Central memory CD8-positive, alpha-beta T cell (primary cell): ENCODE measurements at regions not wholly inside any gene's neighbourhood (a gene's known extent, or its start where the extent isn't known, plus 50 kb on each side); places are given as distances from the start of the nearest gene placed in this dataset.

Source experiments
- ATAC-seq: fragments of 150-1000 bp; cut with Tn5 transposase; replicated peaks from 2 replicates; pipeline ENCODE4 v1.10.0; 2022; ENCODE audit warnings: mild to moderate bottlenecking, moderate FRiP score, moderate number of reproducible peaks; ENCODE audit not compliant: poor library complexity, severe bottlenecking; ENCODE audit errors: extremely low read depth
- DNase-seq, 2 donors: peaks; one replicate each; pipeline ENCODE4 v3.0.0; 2021; ENCODE audit warnings: low spot score in 2 of 2
- H3K27ac Mint-ChIP-seq: one replicate; pipeline ENCODE4 v1.8.0; 2022; ENCODE audit warnings: low read depth, mild to moderate bottlenecking, moderate library complexity, mixed read lengths
- H3K27me3 Mint-ChIP-seq: one replicate; pipeline ENCODE4 v1.8.0; 2022; ENCODE audit warnings: mixed read lengths
- H3K36me3 Mint-ChIP-seq: one replicate; pipeline ENCODE4 v1.8.0; 2022; ENCODE audit warnings: mild to moderate bottlenecking, moderate library complexity, mixed read lengths; ENCODE audit not compliant: insufficient read depth
- H3K4me1 Mint-ChIP-seq: one replicate; pipeline ENCODE4 v1.8.0; 2022; ENCODE audit warnings: mixed read lengths
- H3K4me3 Mint-ChIP-seq: one replicate; pipeline ENCODE4 v1.8.0; 2022; ENCODE audit warnings: mild to moderate bottlenecking, moderate library complexity, mixed read lengths
- H3K9me3 Mint-ChIP-seq: one replicate; pipeline ENCODE4 v1.8.0; 2022; ENCODE audit warnings: mixed read lengths

DNA sequence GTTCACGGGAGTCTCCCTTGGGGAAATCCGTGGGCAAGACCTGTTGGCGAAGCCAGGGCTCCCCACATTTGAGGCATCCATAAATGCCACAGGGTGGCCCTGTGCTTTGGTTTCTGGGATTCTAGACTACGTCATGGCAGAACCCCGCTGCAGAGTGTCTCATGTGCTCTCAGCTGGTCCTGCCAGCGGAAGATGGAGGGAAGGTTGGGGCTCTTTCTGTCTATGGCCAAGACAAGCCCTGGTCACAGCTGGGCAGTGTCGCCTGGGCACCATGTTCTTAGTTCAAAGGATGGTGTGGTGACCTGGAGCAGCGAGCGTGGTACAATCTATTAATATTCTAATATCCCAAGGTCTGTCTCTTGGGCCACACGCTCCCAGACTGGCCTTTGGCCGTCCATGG, 511.7 kb downstream of the TBC1D22A start:
- Mint-ChIP-seq H3K4me3 (no peak overlapping the region), H3K27ac (no peak overlapping the region), H3K36me3 (no peaks in the 10 kb centered on the region), H3K4me1 (no peaks in the 10 kb centered on the region), H3K27me3 (peaks cover 44% of the 10 kb centered on the region), H3K9me3 (no peaks in the 10 kb centered on the region)
- DNase-seq (no peak), ATAC-seq (no peak)

DNA sequence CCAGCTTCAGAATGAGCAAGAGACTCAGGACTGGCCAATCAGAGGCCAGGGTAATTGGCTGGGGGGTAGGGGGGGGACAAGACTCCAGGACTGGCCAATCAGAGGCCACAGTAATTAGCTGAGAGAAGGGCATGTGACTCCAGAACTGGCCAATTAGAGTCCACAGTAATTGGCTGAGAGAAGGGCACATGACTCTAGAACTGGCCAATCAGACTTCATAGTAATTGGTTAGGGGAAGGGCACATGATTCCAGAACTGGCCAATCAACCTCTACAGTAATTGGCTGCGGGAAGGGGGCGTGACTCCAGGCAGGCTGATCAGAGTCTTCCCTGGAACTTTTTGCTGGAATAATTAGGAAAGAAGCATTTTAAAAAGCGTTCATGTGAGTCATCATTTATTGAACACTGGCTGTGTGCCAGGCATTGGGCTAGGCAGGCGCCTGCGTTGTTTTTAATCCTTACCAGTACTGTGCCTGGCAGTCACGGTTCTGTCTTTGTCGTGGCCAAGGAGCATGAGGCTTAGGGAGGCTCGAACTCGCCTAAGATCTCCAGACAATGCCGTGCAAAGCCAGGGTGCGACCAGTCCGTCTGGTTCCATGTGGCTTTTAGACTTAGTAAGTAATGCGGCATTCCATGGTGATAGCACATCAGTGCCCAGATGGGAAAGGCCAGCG, 508.1 kb downstream of the TBC1D22A start:
- H3K9me3 Mint-ChIP-seq: no peaks in the 10 kb centered on the region
- no peak for DNase-seq
- no peaks in the 10 kb centered on the region for H3K36me3 Mint-ChIP-seq
- no peak overlapping the region for H3K4me3 Mint-ChIP-seq
- no peak overlapping the region for H3K27ac Mint-ChIP-seq
- no peaks in the 10 kb centered on the region for H3K4me1 Mint-ChIP-seq
- no peak for ATAC-seq
- H3K27me3 Mint-ChIP-seq: peaks cover 29% of the 10 kb centered on the region

DNA sequence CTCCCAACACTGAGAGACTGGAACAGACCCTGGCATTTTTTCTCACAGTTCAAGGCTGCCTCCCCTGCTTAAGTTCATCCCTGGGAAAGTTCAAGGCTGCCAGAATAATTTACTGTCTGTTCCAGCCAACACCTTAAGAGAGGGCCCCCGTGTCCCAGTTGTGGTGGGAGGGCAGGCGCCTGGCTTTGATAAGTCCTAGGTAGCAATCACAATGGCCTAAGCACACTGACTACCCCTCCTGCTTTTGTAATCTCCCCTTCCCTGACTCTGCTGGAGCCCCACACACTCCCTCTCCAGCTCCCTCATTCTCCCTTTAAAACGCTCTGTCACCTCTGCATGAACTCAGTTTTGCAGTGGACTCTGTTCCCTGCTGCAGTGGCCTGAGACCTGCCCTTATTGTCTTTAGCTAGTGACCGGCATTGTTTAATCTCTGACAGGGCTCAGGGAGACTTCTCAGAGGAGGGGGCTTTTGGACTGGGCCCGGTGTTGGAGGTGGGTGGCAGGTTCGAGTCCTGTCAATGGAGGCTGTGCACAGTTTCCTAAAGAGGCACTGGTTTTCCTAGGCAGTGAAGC, 507.2 kb downstream of the TBC1D22A start:
- Mint-ChIP-seq H3K36me3 (no peaks in the 10 kb centered on the region), H3K4me3 (no peak overlapping the region), H3K27me3 (peaks cover 22% of the 10 kb centered on the region), H3K27ac (no peak overlapping the region), H3K4me1 (no peaks in the 10 kb centered on the region), H3K9me3 (no peaks in the 10 kb centered on the region)
- DNase-seq (no peak), ATAC-seq (no peak)

DNA sequence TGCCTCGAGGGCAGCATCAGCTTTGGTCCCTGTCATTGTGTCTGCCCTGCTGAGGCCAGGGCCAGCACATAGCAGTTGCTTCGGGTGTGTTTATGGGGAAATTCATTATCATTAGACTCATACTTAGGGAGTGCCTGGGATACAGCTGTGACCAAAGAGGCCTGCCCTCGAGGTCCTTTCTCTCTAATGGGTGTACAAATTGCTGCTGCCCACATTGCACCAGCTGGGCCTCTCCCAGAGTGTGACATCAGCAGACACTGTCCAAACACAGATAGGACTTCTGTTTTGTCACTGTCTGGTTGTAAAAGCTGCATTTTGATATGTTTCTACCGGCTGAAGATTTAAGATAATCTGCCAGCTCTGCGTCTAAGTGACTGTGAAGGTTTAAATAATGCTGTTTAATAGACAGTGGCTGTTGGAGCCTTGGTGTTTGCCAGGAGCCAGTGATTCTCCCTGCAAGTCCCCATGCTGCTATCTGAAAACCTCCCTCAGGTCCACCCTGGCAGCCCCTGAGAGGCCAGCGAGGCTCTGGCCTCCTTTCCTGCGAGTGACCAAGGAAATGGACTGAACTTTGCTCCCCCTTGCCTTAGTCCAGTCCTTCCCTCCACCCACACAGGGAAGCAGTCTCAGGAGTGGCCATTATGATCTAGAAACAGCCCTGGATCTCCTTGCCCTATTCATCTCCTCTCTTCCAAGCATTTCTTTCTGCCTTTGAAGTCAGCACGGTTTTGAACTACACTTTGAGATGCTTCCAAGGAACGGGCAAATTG, 505.2 kb downstream of the TBC1D22A start:
- Mint-ChIP-seq H3K4me1 (no peaks in the 10 kb centered on the region), H3K9me3 (no peaks in the 10 kb centered on the region), H3K27ac (no peak overlapping the region), H3K36me3 (no peaks in the 10 kb centered on the region), H3K27me3 (peaks cover 27% of the 10 kb centered on the region), H3K4me3 (no peak overlapping the region)
- no peak for ATAC-seq
- DNase-seq: no peak

DNA sequence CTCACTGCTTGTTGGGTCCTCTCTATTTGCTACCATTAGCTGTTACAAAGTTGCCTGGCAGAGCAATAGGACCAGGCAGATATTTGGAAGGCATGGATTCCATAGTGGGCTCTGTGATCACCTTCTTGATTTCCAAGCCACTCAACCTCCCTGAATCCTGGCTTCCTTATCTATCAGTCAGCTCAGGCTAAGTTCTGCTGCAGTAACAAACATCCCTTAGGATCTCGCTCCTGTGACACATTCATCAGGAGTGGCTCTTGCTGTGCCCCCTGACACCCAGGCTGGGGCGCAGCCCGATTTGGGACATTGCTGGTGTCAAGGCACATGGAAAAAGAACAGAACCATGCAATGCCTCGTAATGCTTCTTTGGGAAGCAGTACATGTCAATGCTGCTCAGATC, 503.9 kb downstream of the TBC1D22A start:
- no peak for DNase-seq
- no peaks in the 10 kb centered on the region for H3K4me1 Mint-ChIP-seq
- ATAC-seq: no peak
- H3K4me3 Mint-ChIP-seq: no peak overlapping the region
- H3K9me3 Mint-ChIP-seq: no peaks in the 10 kb centered on the region
- peaks cover 29% of the 10 kb centered on the region for H3K27me3 Mint-ChIP-seq
- H3K27ac Mint-ChIP-seq: no peak overlapping the region
- no peaks in the 10 kb centered on the region for H3K36me3 Mint-ChIP-seq

DNA sequence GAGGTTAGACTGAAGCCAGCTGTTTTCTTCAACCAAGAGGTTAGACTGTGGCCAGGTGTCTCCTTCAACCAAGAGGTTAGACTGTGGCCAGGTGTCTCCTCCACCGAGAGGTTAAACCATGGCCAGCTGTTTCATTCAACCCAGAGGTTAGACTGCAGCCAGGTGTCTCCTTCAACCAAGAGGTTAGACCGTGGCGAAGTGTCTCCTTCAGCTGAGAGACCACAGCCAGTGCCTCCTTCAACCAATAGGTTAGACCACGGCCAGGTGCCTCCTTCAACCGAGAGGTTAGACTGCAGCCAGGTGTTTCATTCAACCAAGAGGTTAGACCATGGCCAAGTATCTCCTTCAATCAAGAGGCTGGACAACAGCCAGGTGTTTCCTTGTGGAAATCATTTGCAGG, 498.1 kb downstream of the TBC1D22A start:
- Mint-ChIP-seq H3K4me3 (no peak overlapping the region), H3K27me3 (peaks cover 49% of the 10 kb centered on the region)

DNA sequence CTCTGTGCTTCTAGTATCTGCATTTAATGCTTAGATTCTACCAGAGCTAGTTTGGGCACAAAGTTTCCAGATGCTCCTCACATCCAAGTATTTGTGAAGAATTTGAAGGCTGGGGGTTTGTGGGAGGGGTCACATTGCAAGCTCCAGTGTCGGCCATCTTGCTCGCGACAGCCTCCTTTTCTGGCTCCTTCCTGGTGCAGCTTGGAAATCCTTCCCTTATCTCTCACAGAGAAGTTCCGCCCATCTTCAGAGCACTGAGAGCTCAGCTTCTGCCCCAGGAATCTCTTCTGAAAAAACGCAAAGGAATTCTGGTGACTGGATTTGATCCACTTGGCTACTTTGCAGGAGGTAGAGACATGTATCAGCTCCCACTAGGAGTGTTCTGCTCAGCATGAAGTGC, 497.5 kb downstream of the TBC1D22A start:
- Mint-ChIP-seq H3K9me3 (no peaks in the 10 kb centered on the region), H3K4me3 (no peak overlapping the region), H3K27ac (no peak overlapping the region), H3K27me3 (peaks cover 49% of the 10 kb centered on the region), H3K36me3 (no peaks in the 10 kb centered on the region), H3K4me1 (no peaks in the 10 kb centered on the region)
- no peak for DNase-seq
- ATAC-seq: no peak

More for the DNA sequence above, 498.1 kb downstream of the TBC1D22A start:
- Mint-ChIP-seq H3K27ac (no peak overlapping the region), H3K9me3 (no peaks in the 10 kb centered on the region), H3K36me3 (no peaks in the 10 kb centered on the region), H3K4me1 (no peaks in the 10 kb centered on the region)
- DNase-seq (no peak), ATAC-seq (no peak)

DNA sequence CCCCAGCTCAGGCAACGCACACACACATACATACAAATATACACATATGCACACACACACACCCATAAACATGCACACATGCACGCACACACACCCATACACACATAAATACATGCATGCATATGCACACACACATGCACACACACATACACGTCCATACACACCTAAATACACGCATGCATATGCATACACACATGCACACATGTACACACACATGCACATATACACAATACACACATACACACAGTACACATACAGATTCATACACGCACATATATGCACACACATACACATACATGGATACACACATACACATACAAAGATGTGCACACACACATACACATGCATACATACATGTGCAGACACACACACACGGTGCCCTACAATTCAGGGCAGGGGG, 496.6 kb downstream of the TBC1D22A start:
- DNase-seq: no peak
- ATAC-seq: no peak
- no peak overlapping the region for H3K27ac Mint-ChIP-seq
- H3K36me3 Mint-ChIP-seq: no peaks in the 10 kb centered on the region
- H3K9me3 Mint-ChIP-seq: no peaks in the 10 kb centered on the region
- H3K4me1 Mint-ChIP-seq: no peaks in the 10 kb centered on the region
- no peak overlapping the region for H3K4me3 Mint-ChIP-seq
- H3K27me3 Mint-ChIP-seq: peaks cover 49% of the 10 kb centered on the region

DNA sequence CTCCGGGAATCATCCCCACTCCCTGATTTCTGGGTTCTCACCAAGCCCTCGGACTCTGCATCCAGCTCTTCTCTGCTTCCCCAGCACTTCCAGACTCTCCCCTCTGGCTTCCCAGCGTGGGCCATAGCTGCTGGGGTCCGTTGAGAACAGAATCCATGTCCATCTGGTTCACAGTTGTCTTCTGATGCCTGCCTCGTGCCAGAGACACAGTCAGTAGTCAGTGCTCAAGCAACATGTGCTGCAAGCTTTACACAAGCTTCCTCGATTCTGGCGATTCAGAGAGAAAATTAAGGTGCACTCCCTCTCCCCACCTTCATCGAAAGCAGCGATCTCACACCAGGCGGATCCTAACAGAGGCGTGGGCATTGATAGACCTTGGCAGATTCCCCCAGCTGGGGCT, 495.5 kb downstream of the TBC1D22A start:
- Mint-ChIP-seq H3K4me1 (no peaks in the 10 kb centered on the region), H3K4me3 (no peak overlapping the region), H3K27me3 (peaks cover 40% of the 10 kb centered on the region), H3K9me3 (no peaks in the 10 kb centered on the region), H3K36me3 (no peaks in the 10 kb centered on the region), H3K27ac (no peak overlapping the region)
- DNase-seq: no peak
- no peak for ATAC-seq

DNA sequence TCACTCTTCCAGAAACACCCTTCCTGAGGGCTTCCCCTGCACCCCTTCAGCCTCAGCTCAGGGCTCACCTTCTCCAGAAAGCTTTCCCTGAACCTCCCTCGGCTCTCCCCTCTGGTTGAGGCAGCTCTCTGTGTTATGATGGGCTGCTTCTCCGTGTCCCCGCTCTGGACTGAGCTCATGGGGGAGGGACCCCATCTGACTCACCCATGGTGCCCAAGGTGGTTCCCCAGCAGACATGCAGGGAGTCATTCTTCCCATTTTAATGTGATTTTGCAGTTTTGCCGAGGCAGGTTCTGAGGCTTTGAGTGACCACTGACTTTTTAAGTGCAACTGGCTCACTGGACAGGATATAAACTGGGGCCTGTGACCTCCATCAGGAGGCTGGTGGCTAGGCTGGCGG, 495.1 kb downstream of the TBC1D22A start:
- Mint-ChIP-seq H3K4me3 (no peak overlapping the region), H3K27ac (no peak overlapping the region), H3K9me3 (no peaks in the 10 kb centered on the region), H3K4me1 (no peaks in the 10 kb centered on the region), H3K27me3 (peaks cover 40% of the 10 kb centered on the region), H3K36me3 (no peaks in the 10 kb centered on the region)
- ATAC-seq: no peak
- DNase-seq: no peak

DNA sequence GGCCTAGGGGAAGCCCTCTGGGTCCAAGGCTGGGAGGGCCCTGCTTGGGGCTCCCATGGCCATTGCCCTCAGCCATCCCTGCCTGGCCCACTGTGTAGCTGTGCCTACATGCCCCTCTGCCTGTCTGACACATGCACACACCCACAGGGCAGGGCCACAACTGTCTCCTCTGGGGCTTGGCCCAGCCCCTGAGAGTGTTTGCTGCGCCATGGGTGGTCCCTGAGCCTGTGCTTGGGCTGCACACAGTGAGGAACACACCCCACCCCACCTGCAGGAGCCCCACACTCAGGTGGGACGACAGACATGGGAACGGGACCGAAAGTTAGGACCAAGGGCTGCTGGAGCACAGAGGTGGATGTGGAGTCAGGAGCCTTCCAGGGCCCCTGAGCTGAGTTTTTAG, 489.5 kb downstream of the TBC1D22A start:
- DNase-seq (no peak), ATAC-seq (no peak)
- Mint-ChIP-seq H3K36me3 (peaks cover 2% of the 10 kb centered on the region), H3K4me1 (no peaks in the 10 kb centered on the region), H3K27ac (no peak overlapping the region), H3K27me3 (peaks cover 53% of the 10 kb centered on the region), H3K4me3 (no peak overlapping the region), H3K9me3 (no peaks in the 10 kb centered on the region)

DNA sequence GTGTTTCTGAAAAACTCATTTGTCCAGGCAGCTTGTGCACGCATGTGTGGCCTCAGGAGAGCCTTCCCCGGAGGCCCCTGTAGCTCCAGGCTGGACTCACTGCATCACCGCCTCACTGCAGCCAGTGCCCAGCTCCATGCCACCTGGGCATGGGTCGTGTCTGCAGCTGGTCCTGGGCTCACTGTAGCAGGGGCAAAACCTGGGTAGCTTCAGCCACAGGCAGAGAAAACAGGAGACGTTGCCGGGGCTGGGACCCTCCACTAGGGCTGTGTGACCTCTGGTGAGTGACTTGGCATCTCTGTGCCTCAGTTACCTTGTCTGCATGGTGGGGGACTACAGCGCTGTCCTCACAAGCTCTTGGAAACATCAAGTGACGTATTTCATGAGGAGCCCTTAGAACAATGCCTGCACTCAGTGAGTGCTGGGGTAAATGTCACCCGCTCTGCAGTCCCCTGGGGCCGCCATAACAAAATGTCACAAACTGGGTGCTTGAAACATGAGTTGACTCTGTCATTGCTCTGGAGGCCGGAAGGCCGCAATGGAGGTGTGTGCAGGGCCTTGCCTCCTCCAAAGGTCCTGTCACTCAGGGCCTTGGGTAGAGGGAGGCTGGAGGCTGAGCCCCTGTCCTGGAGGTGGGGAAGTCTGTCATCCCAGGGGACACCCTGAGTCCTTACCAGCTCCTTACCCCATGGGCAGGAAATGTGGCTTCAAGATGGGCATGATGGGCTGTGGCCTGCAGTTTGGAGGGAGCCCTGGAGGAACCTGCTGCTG, 488.7 kb downstream of the TBC1D22A start:
- H3K9me3 Mint-ChIP-seq: no peaks in the 10 kb centered on the region
- no peaks in the 10 kb centered on the region for H3K4me1 Mint-ChIP-seq
- H3K27ac Mint-ChIP-seq: no peak overlapping the region
- DNase-seq: no peak
- peaks cover 2% of the 10 kb centered on the region for H3K36me3 Mint-ChIP-seq
- peaks cover 59% of the 10 kb centered on the region for H3K27me3 Mint-ChIP-seq
- ATAC-seq: no peak
- no peak overlapping the region for H3K4me3 Mint-ChIP-seq
